Heart left ventricle (tissue), 16 donors: ENCODE measurements at regions not wholly inside any gene's neighbourhood (a gene's known extent, or its start where the extent isn't known, plus 50 kb on each side); places are given as distances from the start of the nearest gene placed in this dataset.
A peak's percentile ranks its signal among the peaks of the same experiment; 100 is the strongest.

Experiments used
- ATAC-seq, 4 donors: fragments of 200-7000 bp; cut with Tn5 transposase; one replicate each; pipeline ENCODE4 v1.9.1; 2020 to 2022; ENCODE audit warnings: moderate library complexity in 4 of 4, mild to moderate bottlenecking in 3 of 4, moderate number of reproducible peaks in 1 of 4
- DNase-seq, 5 donors: peaks; one replicate each; pipeline ENCODE4 v3.0.0-alpha.2; 2020
- H3K27ac ChIP-seq, 12 donors: fragments of 200-600 bp; sonication (generic) in 4 of 12; one replicate each; pipeline versions ENCODE4 v1.5.0 to v1.8.0; 2016 to 2022; ENCODE audit warnings: mild to moderate bottlenecking in 2 of 12
- H3K27me3 ChIP-seq, 9 donors: fragments of 200-600 bp; sonication (generic) in 2 of 9; one replicate each; pipeline versions ENCODE4 v1.5.1 to v1.8.0; 2016 to 2022; ENCODE audit warnings: mild to moderate bottlenecking in 3 of 9
- H3K36me3 ChIP-seq, 9 donors: fragments of 200-600 bp; sonication (generic) in 2 of 9; one replicate each; pipeline versions ENCODE4 v1.5.0 to v1.8.0; 2018 to 2022; ENCODE audit warnings: mild to moderate bottlenecking in 2 of 9
- H3K4me1 ChIP-seq, 12 donors: fragments of 200-600 bp; sonication (generic) in 4 of 12; one replicate each; pipeline versions ENCODE4 v1.5.0 to v1.8.0; 2016 to 2022; ENCODE audit warnings: mild to moderate bottlenecking in 3 of 12
- H3K4me3 ChIP-seq, 12 donors: fragments of 200-600 bp; sonication (generic) in 4 of 12; one replicate each; pipeline versions ENCODE4 v1.5.0 to v1.8.0; 2017 to 2022; ENCODE audit warnings: mild to moderate bottlenecking in 9 of 12, moderate library complexity in 4 of 12
- H3K9me3 ChIP-seq, 12 donors: fragments of 200-600 bp; sonication (generic) in 4 of 12; one replicate each; pipeline versions ENCODE4 v1.5.0 to v1.8.0; 2016 to 2022; ENCODE audit warnings: mild to moderate bottlenecking in 1 of 12
- CTCF ChIP-seq, 12 donors: fragments of 200-600 bp; sonication (generic) in 4 of 12; IDR thresholded peaks; one replicate each; pipeline versions ENCODE4 v1.5.0 to v1.8.0; 2018 to 2022; ENCODE audit warnings: antibody characterized with exemption in 12 of 12, mild to moderate bottlenecking in 5 of 12
- POLR2A ChIP-seq, 2 donors: fragments of 450-650 bp; IDR thresholded peaks; one replicate each; pipeline ENCODE4 v1.6.1; 2017; ENCODE audit warnings: antibody characterized with exemption in 2 of 2, mild to moderate bottlenecking in 2 of 2, moderate library complexity in 2 of 2
- WGBS, 4 donors: extraction: QIAGEN DNeasy Blood & Tissue Kit in 2 of 4; methylation state at CpG; one replicate each; pipeline versions ENCODE4 v1.1.5 to v1.1.7; 2013 to 2018; 5-methylcytosine and 5-hydroxymethylcytosine counted together
- intact Hi-C, 10 donors: fragments of 100-400 bp; cut with DNase I; formaldehyde crosslinking; loops; one replicate each; pipeline versions ENCODE4 v1.11.1 to v1.14.2; 2022
- donor health status: ischemic (EF 13 %, LVEDD 7.1; RV severe dilation, severe dysfunction).
- donor health status: healthy with polysubstance abuse.
- donor health status: DM: no; HTN: yes; CAD: no.
- donor health status: DM: no; HTN: no; CAD: no.
- donor health status: ischemic (EF 25% LVEDD 6.9; RV normal size, moderate dysfunction).
- donor health status: ischemic (EF 25% LVEDD 5.7; RV mildly dilated, moderate dysfunction).
- donor health status: healthy.
- donor health status: DM: yes; HTN: yes; CAD: no.
- donor health status: ischemic (EF 35%, LVEDD 5.7; RV mildly dilated, moderate dysfunction).
- donor health status: nonischemic (EF 11% LVEDD 7.7; RV severe dilation, severe dysfunction).
- donor health status: DM: yes; HTN: yes; CAD: no.
- donor health status: PGD.
- donor health status: ischemic (EF 29% LVEDD 5.4; RV normal size, mild dysfunction).
- donor health status: nonischemic (EF 23%, LVEDD 6.1; RV moderate dilation, normal function).

GRCh38 chr5:118220556-118221195, 767.7 kb downstream of the DTWD2 start:
- Histone ChIP-seq H3K9me3 (peaks cover 0 to 7% (median 0%) of the 10 kb centered on the region in 12 donors), H3K36me3 (no peaks in the 10 kb centered on the region), H3K27me3 (no peaks in the 10 kb centered on the region), H3K4me1 (no peaks in the 10 kb centered on the region), H3K27ac (no peak overlapping the region), H3K4me3 (no peak overlapping the region)
- TF ChIP-seq POLR2A (IDR thresholded peaks at IDR 0.05) (no peak), CTCF (IDR thresholded peaks at IDR 0.05) (no peak)
- intact Hi-C loops = no loop called here
- DNase-seq (no peak), ATAC-seq (no peak)
- 64 to 84% (median 73%) methylated on average over 2 of the region's 2 CpGs for WGBS, 4 donors

- Histone ChIP-seq H3K27me3 (no peaks in the 10 kb centered on the region), H3K27ac (no peak overlapping the region), H3K4me1 (no peaks in the 10 kb centered on the region), H3K36me3 (no peaks in the 10 kb centered on the region), H3K4me3 (no peak overlapping the region), H3K9me3 (peaks cover 0 to 28% (median 6%) of the 10 kb centered on the region in 12 donors)
- ATAC-seq (no peak), DNase-seq (no peak)
- intact Hi-C loops = no loop called here
- TF ChIP-seq POLR2A (IDR thresholded peaks at IDR 0.05) (no peak), CTCF (IDR thresholded peaks at IDR 0.05) (no peak)
These were observed 776.7 kb downstream of the DTWD2 start for GRCh38 chr5:118211606-118212005.

DNA sequence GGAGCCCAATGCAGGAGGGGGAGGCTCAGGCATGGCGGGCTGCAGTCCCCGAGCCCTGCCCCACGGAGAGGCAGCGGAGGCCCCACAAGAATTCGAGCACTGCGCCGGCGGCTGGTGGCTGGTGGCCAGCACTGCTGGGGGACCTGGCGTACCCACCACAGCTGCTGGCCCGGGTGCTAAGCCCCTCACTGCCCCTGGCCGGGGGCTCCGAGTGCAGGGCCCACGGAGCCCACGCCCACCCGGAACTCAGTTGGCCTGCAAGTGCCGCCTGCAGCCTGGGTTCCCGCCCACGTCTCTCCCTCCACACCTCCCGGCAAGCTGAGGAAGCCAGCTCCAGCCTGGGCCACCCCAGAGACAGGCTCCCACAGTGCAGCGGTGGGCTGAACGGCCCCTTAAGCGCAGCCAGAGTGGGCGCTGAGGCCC, 780.3 kb downstream of the DTWD2 start:
- Histone ChIP-seq H3K27ac (no peak overlapping the region), H3K4me3 (no peak overlapping the region), H3K36me3 (no peaks in the 10 kb centered on the region), H3K9me3 (peaks cover 0 to 28% (median 6%) of the 10 kb centered on the region in 12 donors), H3K4me1 (no peaks in the 10 kb centered on the region), H3K27me3 (no peaks in the 10 kb centered on the region)
- TF ChIP-seq POLR2A (IDR thresholded peaks at IDR 0.05) (no peak), CTCF (IDR thresholded peaks at IDR 0.05) (no peak)
- ATAC-seq = peak in 1 of 4 donors; percentile 38
- DNase-seq = peak in 1 of 5 donors; percentile 53
- intact Hi-C loops = no loop called here
- WGBS, 4 donors = 95 to 98% (median 96%) methylated on average over 8 to 23 of the region's 23 CpGs

GRCh38 chr5:118199801-118200200, 788.5 kb downstream of the DTWD2 start:
- no peaks in the 10 kb centered on the region for H3K27me3 ChIP-seq
- no peak for DNase-seq
- TF ChIP-seq POLR2A (IDR thresholded peaks at IDR 0.05) (no peak), CTCF (IDR thresholded peaks at IDR 0.05) (no peak)
- intact Hi-C loops = no loop called here
- no peak overlapping the region for H3K27ac ChIP-seq
- 95 to 99% (median 97%) methylated on average over 2 of the region's 2 CpGs for WGBS, 4 donors
- H3K9me3 ChIP-seq = no peaks in the 10 kb centered on the region
- no peaks in the 10 kb centered on the region for H3K36me3 ChIP-seq
- no peak for ATAC-seq
- H3K4me1 ChIP-seq = peaks cover 0 to 3% (median 0%) of the 10 kb centered on the region in 12 donors
- no peak overlapping the region for H3K4me3 ChIP-seq
